ENCODE measurements at regions not wholly inside any gene's neighbourhood (a gene's known extent, or its start where the extent isn't known, plus 50 kb on each side); places are given as distances from the start of the nearest gene placed in this dataset.

GRCh38 chr3:148255981-148256969 lies 441.4 kb upstream of the AGTR1 start:
- TF ChIP-seq POLR2A (IDR thresholded peaks at IDR 0.05; ENCODE audit: low read depth, low read length) (no peak), POLR2AphosphoS5 (IDR thresholded peaks at IDR 0.05; ENCODE audit: low read depth, low read length) (no peak)
